K562 (cell line): ENCODE measurements at regions not wholly inside any gene's neighbourhood (a gene's known extent, or its start where the extent isn't known, plus 50 kb on each side); places are given as distances from the start of the nearest gene placed in this dataset.

Experiments
- ATAC-seq: fragments of 200-7000 bp; cut with Tn5 transposase; 3 replicates; pipeline ENCODE4 v1.9.1; 2020; ENCODE audit warnings: moderate library complexity
- BruUV-seq: library from RNA; stranded (reverse); fragments of 400-500 nt; replicated peaks from 2 replicates; lab custom pipeline; 2021; lab: Mats Ljungman, UMichigan
- CTCF ChIA-PET: fragments of 300-600 bp; formaldehyde crosslinking; extraction: SDS; loops from one replicate; lab custom pipeline; 2021; ENCODE audit warnings: low intra/inter-chr PET ratio; lab: Yijun Ruan, JAX
- POLR2A ChIA-PET: fragments of 300-600, 350-650 bp; sonication (Branson Sonifier 250); formaldehyde crosslinking; extraction: SDS; loops from one replicate; lab custom pipeline; 2021; ENCODE audit warnings: antibody characterized with exemption, inconsistent platforms; lab: Yijun Ruan, JAX
- DNase-seq, 4 experiments: peaks; one replicate each; pipeline versions ENCODE4 v3.0.0 to v3.0.0-alpha.2; 2011 to 2018; ENCODE audit warnings: low spot score in 3 of 4, mixed read lengths in 3 of 4; ENCODE audit errors: extremely low read depth in 1 of 4
- FAIRE-seq: peaks from 2 replicates; lab custom pipeline; 2011; peaks lifted over from hg19 to GRCh38; lab: Jason Lieb, UNC
- H2AFZ ChIP-seq: 2 replicates; pipeline ENCODE4 v1.6.0; 2011; ENCODE audit warnings: low read depth, low read length, control low read depth, inconsistent platforms
- H3K27ac ChIP-seq: fragments of 200-600 bp; 3 replicates; pipeline ENCODE4 v1.8.0; 2011; ENCODE audit warnings: low read depth, mild to moderate bottlenecking, control low read depth, inconsistent platforms, low read length, moderate library complexity, mixed read lengths; ENCODE audit errors: extremely low read depth
- H3K27me3 ChIP-seq, 2 experiments: fragments of 300-600 bp in 1 of 2; 2 replicates in 1 of 2; 3 replicates in 1 of 2; pipeline versions ENCODE4 v1.6.0 to v1.8.0; 2011; ENCODE audit warnings: inconsistent platforms in 2 of 2, low read length in 2 of 2, mild to moderate bottlenecking in 1 of 2, mixed read lengths in 1 of 2, moderate library complexity in 1 of 2; ENCODE audit not compliant: control insufficient read depth in 2 of 2, insufficient read depth in 2 of 2
- H3K36me3 ChIP-seq: fragments of 300-600 bp; 3 replicates; pipeline ENCODE4 v1.8.0; 2011; ENCODE audit warnings: mild to moderate bottlenecking, low read length, inconsistent platforms; ENCODE audit not compliant: control insufficient read depth, insufficient read depth
- H3K4me1 ChIP-seq, 2 experiments: fragments of 200-600 bp in 1 of 2; replicated peaks in 1 of 2; 2 replicates in 1 of 2; 3 replicates in 1 of 2; pipeline versions ENCODE4 v1.5.1 to v1.8.0; 2011; ENCODE audit warnings: inconsistent platforms in 2 of 2, low read length in 2 of 2, mild to moderate bottlenecking in 1 of 2, mixed read lengths in 1 of 2, moderate library complexity in 1 of 2; ENCODE audit not compliant: control insufficient read depth in 2 of 2, insufficient read depth in 2 of 2
- H3K4me2 ChIP-seq: 2 replicates; pipeline ENCODE4 v1.6.1; 2011; ENCODE audit warnings: low read length, control low read depth, inconsistent platforms, mixed read lengths; ENCODE audit not compliant: insufficient read depth
- H3K4me3 ChIP-seq: fragments of 200-600 bp; sonication (generic), shearing (Covaris generic); 2 replicates; pipeline ENCODE4 v1.5.1; 2016; ENCODE audit warnings: control low read depth, inconsistent platforms
- H3K79me2 ChIP-seq: fragments of 200-600 bp; 3 replicates; pipeline ENCODE4 v1.8.0; 2011; ENCODE audit warnings: low read length, inconsistent platforms; ENCODE audit not compliant: control insufficient read depth, insufficient read depth
- H3K9ac ChIP-seq, 2 experiments: 2 replicates each; pipeline versions ENCODE4 v1.6.0 to v1.6.1; 2011; ENCODE audit warnings: low read depth in 2 of 2, low read length in 2 of 2, control low read depth in 1 of 2, inconsistent platforms in 1 of 2, mild to moderate bottlenecking in 1 of 2, mixed read lengths in 1 of 2; ENCODE audit not compliant: insufficient read depth in 1 of 2
- H3K9me1 ChIP-seq: one replicate; pipeline ENCODE4 v1.6.0; 2011; ENCODE audit warnings: inconsistent platforms, mild to moderate bottlenecking, low read length, moderate library complexity; ENCODE audit not compliant: control insufficient read depth, insufficient read depth
- H3K9me3 ChIP-seq: replicated peaks from 2 replicates; pipeline ENCODE4 v1.5.1; 2011; ENCODE audit warnings: low read depth, low read length, inconsistent platforms; ENCODE audit not compliant: control insufficient read depth, insufficient read depth
- H4K20me1 ChIP-seq: replicated peaks from 2 replicates; pipeline ENCODE4 v1.6.1; 2011; ENCODE audit warnings: low read length, inconsistent platforms, mixed read lengths; ENCODE audit not compliant: control insufficient read depth, insufficient read depth
- BACH1 ChIP-seq: fragments of 200-800 bp; sonication (Bioruptor generic); IDR thresholded peaks from 2 replicates; pipeline ENCODE4 v1.6.1; 2016; ENCODE audit warnings: missing genetic modification characterization, missing compliant biosample characterization
- C11orf30 ChIP-seq: fragments of 450-650 bp; IDR thresholded peaks from 2 replicates; pipeline ENCODE4 v1.6.1; 2016; ENCODE audit warnings: low read depth, mild to moderate bottlenecking
- ESRRA ChIP-seq: fragments of 450-650 bp; IDR thresholded peaks from 2 replicates; pipeline ENCODE4 v1.6.1; 2014; ENCODE audit warnings: low read depth, mild to moderate bottlenecking, moderate library complexity, borderline replicate concordance
- GTF2E2 ChIP-seq: fragments of 200-800 bp; sonication (Bioruptor generic); IDR thresholded peaks from 2 replicates; pipeline ENCODE4 v1.6.1; 2016; ENCODE audit warnings: missing genetic modification characterization, missing compliant biosample characterization
- MTF1 ChIP-seq: fragments of 250-450 bp; sonication (Bioruptor Pico); IDR thresholded peaks from 2 replicates; pipeline ENCODE4 v1.9.0; 2021; ENCODE audit warnings: moderate library complexity, mild to moderate bottlenecking, inconsistent platforms, borderline replicate concordance
- OTX1 ChIP-seq: fragments of 450-650 bp; formaldehyde crosslinking; IDR thresholded peaks from 2 replicates; pipeline ENCODE4 v1.4.0; 2022; ENCODE audit warnings: mild to moderate bottlenecking
- POLR2H ChIP-seq: IDR thresholded peaks from 2 replicates; pipeline ENCODE4 v1.6.1; 2016; ENCODE audit warnings: missing genetic modification characterization, low read depth, mild to moderate bottlenecking, control low read depth, missing compliant biosample characterization, moderate library complexity
- RBM17 ChIP-seq: fragments of 200-400 bp; formaldehyde crosslinking; IDR thresholded peaks from 2 replicates; pipeline ENCODE4 v1.6.1; 2017; ENCODE audit warnings: low read depth, mild to moderate bottlenecking, low read length, borderline replicate concordance
- RFX1 ChIP-seq: fragments of 450-650 bp; IDR thresholded peaks from 2 replicates; pipeline ENCODE4 v1.6.1; 2016; ENCODE audit warnings: mild to moderate bottlenecking, moderate library complexity
- TAF15 ChIP-seq: fragments of 200-400 bp; formaldehyde crosslinking; IDR thresholded peaks from 2 replicates; pipeline ENCODE4 v1.6.1; 2017; ENCODE audit warnings: mild to moderate bottlenecking, low read depth, low read length, moderate library complexity
- TCFL5 ChIP-seq: fragments of 250-450 bp; sonication (Bioruptor Pico); conservative IDR thresholded peaks from 2 replicates; pipeline ENCODE4 v1.6.1; 2021; ENCODE audit warnings: mild to moderate bottlenecking, moderate library complexity, matching md5 sums
- ZNF282 ChIP-seq: sonication (generic); formaldehyde crosslinking; IDR thresholded peaks from 2 replicates; pipeline ENCODE4 v1.8.1; 2023; ENCODE audit warnings: missing genetic modification reagents
- ZNF3 ChIP-seq: fragments of 250-450 bp; sonication (Bioruptor Pico); IDR thresholded peaks from 2 replicates; pipeline ENCODE4 v1.5.0; 2021; ENCODE audit warnings: mild to moderate bottlenecking, moderate library complexity
- ZNF311 ChIP-seq: fragments of 250-450 bp; sonication (Bioruptor Pico); IDR thresholded peaks from 2 replicates; pipeline ENCODE4 v1.4.0; 2020; ENCODE audit warnings: mild to moderate bottlenecking, moderate library complexity
- WGBS: fragments of 100-300 bp; shearing (Covaris generic); methylation state at CpG from one replicate; pipeline ENCODE4 v1.1.6; 2016; ENCODE audit warnings: low coverage, mixed read lengths; ENCODE audit not compliant: insufficient coverage; ENCODE audit errors: missing lambda C conversion rate; 5-methylcytosine and 5-hydroxymethylcytosine counted together
- in situ Hi-C: fragments of 300-500 bp; cut with MboI; formaldehyde crosslinking; loops from 4 replicates; pipeline ENCODE4 v1.15.0; 2018; ENCODE audit warnings: inconsistent platforms, mixed read lengths
- intact Hi-C: fragments of 100-400 bp; cut with micrococcal nuclease; formaldehyde crosslinking; loops from 2 replicates; pipeline ENCODE4 v1.14.2; 2022
- TF ChIP-seq, protein P1 (sequence below): fragments of 450-650 bp; formaldehyde crosslinking; IDR thresholded peaks from 2 replicates; pipeline ENCODE4 v1.4.0; 2020; ENCODE audit warnings: mild to moderate bottlenecking
- TF ChIP-seq, protein P2 (sequence below): fragments of 450-650 bp; IDR thresholded peaks from 2 replicates; pipeline ENCODE4 v1.6.1; 2017; ENCODE audit warnings: antibody characterized with exemption, mild to moderate bottlenecking

DNA sequence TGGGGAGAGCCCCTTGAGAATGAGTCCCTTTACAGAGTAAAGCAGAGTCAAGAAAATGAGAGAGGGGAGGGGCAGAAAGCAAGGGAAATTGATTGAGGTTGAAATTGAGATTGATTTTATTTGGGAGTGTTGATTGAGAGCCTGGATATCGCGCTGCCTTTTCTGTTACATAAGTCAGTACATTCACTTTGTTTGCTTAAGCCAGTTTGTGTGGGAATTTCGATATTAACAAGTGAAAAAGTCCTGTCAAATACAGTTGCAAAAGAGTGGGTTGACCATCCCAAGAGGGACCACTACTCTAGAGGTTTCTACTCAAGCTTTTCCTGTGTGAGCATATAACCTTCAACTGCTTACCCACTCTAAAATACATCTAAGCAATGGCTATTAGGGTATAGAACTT lies 331.4 kb upstream of the AZI2 start:
- CTCF ChIA-PET, result no interaction called here

More for the DNA sequence above, 331.4 kb upstream of the AZI2 start:
- POLR2A ChIA-PET, result no interaction called here
- no peaks in the 10 kb centered on the region for H3K9me3 ChIP-seq
- H3K36me3 ChIP-seq, result no peaks in the 10 kb centered on the region
- 2% methylated on average over 3 of the region's 3 CpGs for WGBS
- ATAC-seq (no peak), DNase-seq (no peak), FAIRE-seq (no peak)
- H3K4me3 ChIP-seq, result no peak overlapping the region
- no peak overlapping the region for H3K9ac ChIP-seq
- no peak overlapping the region for H3K4me2 ChIP-seq
- no peaks in the 10 kb centered on the region for H3K4me1 ChIP-seq
- no peak overlapping the region for H3K27ac ChIP-seq
- no peak overlapping the region for H2AFZ ChIP-seq
- intact Hi-C loops (no loop called here), in situ Hi-C loops (no loop called here)
- no peaks in the 10 kb centered on the region for H3K9me1 ChIP-seq
- no peaks in the 10 kb centered on the region for H3K27me3 ChIP-seq
- TF ChIP-seq TCFL5 (CRISPR knock-in tag) (no peak), GTF2E2 (no peak), MTF1 (CRISPR knock-in tag) (no peak), ZNF282 (no peak), ZNF311 (no peak), TAF15 (no peak), ESRRA (no peak), POLR2H (tag) (no peak), OTX1 (no peak), RFX1 (no peak), C11orf30 (no peak), ZNF3 (CRISPR knock-in tag) (no peak), RBM17 (no peak), BACH1 (tag) (no peak)
- TF ChIP-seq, protein P1, sequence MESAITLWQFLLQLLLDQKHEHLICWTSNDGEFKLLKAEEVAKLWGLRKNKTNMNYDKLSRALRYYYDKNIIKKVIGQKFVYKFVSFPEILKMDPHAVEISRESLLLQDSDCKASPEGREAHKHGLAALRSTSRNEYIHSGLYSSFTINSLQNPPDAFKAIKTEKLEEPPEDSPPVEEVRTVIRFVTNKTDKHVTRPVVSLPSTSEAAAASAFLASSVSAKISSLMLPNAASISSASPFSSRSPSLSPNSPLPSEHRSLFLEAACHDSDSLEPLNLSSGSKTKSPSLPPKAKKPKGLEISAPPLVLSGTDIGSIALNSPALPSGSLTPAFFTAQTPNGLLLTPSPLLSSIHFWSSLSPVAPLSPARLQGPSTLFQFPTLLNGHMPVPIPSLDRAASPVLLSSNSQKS, result no peak
- TF ChIP-seq, protein P2, sequence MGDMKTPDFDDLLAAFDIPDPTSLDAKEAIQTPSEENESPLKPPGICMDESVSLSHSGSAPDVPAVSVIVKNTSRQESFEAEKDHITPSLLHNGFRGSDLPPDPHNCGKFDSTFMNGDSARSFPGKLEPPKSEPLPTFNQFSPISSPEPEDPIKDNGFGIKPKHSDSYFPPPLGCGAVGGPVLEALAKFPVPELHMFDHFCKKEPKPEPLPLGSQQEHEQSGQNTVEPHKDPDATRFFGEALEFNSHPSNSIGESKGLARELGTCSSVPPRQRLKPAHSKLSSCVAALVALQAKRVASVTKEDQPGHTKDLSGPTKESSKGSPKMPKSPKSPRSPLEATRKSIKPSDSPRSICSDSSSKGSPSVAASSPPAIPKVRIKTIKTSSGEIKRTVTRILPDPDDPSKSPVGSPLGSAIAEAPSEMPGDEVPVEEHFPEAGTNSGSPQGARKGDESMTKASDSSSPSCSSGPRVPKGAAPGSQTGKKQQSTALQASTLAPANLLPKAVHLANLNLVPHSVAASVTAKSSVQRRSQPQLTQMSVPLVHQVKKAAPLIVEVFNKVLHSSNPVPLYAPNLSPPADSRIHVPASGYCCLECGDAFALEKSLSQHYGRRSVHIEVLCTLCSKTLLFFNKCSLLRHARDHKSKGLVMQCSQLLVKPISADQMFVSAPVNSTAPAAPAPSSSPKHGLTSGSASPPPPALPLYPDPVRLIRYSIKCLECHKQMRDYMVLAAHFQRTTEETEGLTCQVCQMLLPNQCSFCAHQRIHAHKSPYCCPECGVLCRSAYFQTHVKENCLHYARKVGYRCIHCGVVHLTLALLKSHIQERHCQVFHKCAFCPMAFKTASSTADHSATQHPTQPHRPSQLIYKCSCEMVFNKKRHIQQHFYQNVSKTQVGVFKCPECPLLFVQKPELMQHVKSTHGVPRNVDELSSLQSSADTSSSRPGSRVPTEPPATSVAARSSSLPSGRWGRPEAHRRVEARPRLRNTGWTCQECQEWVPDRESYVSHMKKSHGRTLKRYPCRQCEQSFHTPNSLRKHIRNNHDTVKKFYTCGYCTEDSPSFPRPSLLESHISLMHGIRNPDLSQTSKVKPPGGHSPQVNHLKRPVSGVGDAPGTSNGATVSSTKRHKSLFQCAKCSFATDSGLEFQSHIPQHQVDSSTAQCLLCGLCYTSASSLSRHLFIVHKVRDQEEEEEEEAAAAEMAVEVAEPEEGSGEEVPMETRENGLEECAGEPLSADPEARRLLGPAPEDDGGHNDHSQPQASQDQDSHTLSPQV, result no peak
- no peaks in the 10 kb centered on the region for H3K79me2 ChIP-seq
- no peaks in the 10 kb centered on the region for H4K20me1 ChIP-seq
- no TSS peak for BruUV-seq
